VCaP (cell line): ENCODE measurements at regions not wholly inside any gene's neighbourhood (a gene's known extent, or its start where the extent isn't known, plus 50 kb on each side); places are given as distances from the start of the nearest gene placed in this dataset.

ENCODE experiments used
- H3K27ac ChIP-seq: fragments of 450-650 bp; 2 replicates; pipeline ENCODE4 v1.5.1; 2017
- TF ChIP-seq, protein P1 (sequence below): fragments of 450-650 bp; conservative IDR thresholded peaks from 2 replicates; pipeline ENCODE4 v1.5.1; 2017; ENCODE audit warnings: mild to moderate bottlenecking, moderate library complexity

DNA sequence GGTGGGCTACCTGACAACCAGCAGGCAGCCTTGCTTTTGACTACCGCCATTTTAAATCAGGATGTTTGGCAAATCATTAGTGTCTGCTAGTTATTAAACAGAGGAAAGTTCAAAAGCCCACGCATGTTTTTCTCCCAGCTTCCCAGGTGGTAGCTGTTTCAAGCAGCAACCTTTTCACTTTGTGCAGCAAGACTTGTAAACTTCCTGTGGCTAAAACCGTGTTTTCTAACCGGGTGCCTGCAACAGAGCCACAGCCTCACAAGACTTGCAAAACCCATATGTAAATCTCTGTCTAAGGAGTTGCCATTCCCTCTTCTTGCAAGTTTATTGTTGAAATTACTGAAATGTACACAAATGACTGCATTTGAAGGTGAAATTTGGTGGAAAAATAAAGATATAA lies 633.1 kb downstream of the BCL11A start:
- TF ChIP-seq, protein P1, sequence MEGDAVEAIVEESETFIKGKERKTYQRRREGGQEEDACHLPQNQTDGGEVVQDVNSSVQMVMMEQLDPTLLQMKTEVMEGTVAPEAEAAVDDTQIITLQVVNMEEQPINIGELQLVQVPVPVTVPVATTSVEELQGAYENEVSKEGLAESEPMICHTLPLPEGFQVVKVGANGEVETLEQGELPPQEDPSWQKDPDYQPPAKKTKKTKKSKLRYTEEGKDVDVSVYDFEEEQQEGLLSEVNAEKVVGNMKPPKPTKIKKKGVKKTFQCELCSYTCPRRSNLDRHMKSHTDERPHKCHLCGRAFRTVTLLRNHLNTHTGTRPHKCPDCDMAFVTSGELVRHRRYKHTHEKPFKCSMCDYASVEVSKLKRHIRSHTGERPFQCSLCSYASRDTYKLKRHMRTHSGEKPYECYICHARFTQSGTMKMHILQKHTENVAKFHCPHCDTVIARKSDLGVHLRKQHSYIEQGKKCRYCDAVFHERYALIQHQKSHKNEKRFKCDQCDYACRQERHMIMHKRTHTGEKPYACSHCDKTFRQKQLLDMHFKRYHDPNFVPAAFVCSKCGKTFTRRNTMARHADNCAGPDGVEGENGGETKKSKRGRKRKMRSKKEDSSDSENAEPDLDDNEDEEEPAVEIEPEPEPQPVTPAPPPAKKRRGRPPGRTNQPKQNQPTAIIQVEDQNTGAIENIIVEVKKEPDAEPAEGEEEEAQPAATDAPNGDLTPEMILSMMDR = no peak
- no peak overlapping the region for H3K27ac ChIP-seq

DNA sequence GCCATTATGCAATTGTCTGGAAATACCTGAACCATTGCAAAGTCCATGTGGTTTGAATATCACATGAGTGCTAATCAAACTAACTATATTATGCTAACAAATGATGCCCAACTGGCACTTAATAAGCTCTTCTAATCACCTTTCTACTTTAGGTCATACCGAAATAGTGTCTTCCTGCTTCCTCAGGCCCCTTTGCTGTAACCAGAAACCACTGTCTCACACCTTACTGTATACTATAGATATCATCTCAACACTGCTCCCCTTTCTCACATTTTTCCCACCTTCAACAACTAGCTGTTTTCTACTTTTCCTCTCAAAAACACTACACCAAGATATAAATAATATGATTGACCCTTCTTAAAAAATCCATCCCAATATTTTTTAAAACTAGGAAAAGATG lies 633.9 kb downstream of the BCL11A start:
- no peak overlapping the region for H3K27ac ChIP-seq

DNA sequence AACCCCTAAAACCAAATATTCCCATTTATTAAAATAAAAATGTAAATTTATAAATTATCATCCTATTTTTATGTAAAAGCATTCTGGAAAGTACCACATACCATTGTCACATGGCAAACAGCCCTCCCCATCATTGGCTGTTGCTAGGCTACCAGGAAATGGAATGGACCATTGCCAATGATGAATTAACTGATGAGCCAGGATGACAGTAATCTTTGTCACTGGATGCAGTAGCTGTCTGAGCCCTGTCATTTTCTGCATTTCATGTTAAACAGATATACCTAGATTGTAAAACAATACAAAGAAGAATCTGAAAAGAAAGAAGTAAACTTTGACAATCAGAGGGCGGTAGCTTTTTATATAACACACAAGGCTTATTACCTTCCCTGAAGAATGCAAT lies 641.4 kb downstream of the BCL11A start:
- TF ChIP-seq, protein P1 = no peak
- no peak overlapping the region for H3K27ac ChIP-seq

More for the DNA sequence above, 633.9 kb downstream of the BCL11A start:
- TF ChIP-seq, protein P1 = no peak

DNA sequence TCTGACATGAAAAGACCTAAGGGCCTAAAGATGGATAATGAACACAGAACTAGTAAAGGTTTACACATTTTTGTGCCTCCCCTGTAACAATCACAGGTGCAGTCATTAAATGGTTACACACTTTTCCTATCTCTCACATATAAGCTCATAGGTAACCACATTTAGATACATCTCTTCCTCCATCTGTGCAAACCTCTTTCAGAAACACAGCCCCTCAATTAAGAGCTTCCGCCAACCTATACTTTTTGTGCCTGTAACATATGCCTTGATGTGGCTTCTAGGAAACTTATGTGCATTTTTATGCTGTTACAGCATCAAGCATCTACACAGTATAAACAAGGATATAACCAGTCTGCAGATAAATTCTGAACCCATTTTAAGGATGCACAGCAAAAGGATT lies 643.3 kb downstream of the BCL11A start:
- no peak overlapping the region for H3K27ac ChIP-seq
- TF ChIP-seq, protein P1 = no peak

DNA sequence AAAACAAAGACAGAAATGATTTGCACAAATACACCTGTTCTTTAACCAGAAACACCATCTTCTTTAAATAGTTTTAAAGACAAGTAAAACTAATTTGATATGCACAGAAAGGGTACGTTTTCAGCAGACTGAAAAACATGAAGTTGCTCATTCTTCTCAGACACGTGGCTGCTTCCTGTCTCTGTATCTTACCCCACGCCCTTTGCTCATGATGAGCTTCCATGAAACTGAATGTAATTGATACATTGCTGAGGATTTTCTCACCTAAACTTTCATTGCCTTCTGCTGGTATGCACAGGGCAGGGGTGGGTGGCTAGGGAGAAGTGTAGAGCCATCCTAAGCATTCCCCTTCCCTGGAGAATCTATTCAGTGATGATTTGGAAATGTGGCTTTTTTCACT lies 644.3 kb downstream of the BCL11A start:
- TF ChIP-seq, protein P1 = no peak
- H3K27ac ChIP-seq = no peak overlapping the region

DNA sequence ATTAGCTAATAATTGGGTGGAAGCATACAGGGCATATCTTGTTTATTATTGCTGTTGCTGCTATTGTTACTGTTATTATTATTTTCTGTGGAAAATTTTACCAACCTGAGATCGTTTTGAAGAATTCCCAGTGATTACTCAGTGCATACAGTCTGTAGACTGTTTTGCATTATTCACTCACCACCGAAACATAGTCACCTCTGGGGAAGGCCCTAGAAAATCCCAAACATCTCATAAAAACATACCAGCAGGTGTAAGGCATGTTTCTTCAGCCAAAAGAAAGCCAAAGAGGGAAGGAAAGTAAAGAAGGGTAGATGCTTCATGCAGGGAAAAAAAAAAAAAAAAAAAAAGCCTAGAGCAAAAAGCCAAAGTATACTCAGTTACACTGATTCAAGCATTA lies 647.7 kb downstream of the BCL11A start:
- H3K27ac ChIP-seq = no peak overlapping the region
- TF ChIP-seq, protein P1 = no peak

DNA sequence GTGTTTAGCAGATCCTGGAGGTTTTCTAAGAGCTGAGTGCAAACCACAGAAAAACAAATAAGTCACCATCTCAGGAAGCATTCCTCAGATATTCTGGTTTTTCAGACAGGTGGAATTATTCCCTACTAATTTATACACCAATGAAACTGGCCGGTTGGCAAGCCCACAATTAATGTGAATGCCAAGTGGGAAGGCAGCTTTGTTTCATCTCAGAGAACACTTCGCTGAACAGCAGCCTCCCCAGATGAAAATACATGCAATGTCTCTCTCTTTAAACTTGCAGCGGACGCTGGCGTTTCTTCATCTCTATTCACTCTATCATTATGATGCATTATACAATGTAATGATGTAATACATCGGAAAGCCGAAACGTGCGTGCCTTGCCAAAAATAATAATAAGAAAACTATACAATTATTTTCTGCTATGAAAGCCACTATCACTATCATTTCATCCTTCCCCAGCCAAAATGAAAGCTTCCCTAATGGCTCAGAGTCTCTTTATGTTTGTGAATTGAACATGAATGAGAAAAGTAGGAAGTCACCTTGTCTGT lies 649.4 kb downstream of the BCL11A start:
- no peak overlapping the region for H3K27ac ChIP-seq
- TF ChIP-seq, protein P1 = no peak
